Endothelial cell of hepatic sinusoid (primary cell): ENCODE measurements at regions not wholly inside any gene's neighbourhood (a gene's known extent, or its start where the extent isn't known, plus 50 kb on each side); places are given as distances from the start of the nearest gene placed in this dataset.

Experiments used
- in situ Hi-C: cut with HindIII; loops from 2 replicates; pipeline ENCODE4 v1.10.0; 2017; ENCODE audit warnings: low sequenced_read_pairs

GRCh38 chr17:56735842-56736241 lies 97.9 kb downstream of the C17orf67 start:
- in situ Hi-C loops: no loop called here

GRCh38 chr17:56737421-56738161 lies 96.1 kb downstream of the C17orf67 start:
- in situ Hi-C loops: no loop called here

- in situ Hi-C loops: no loop called here
These were observed 94.3 kb downstream of the C17orf67 start for GRCh38 chr17:56739376-56739775.

- in situ Hi-C loops: no loop called here
These were observed 93.9 kb downstream of the C17orf67 start for GRCh38 chr17:56739776-56740175.

- in situ Hi-C loops: no loop called here
These were observed 93.2 kb downstream of the C17orf67 start for GRCh38 chr17:56740481-56740880.
